CD14-positive monocyte (primary cell): ENCODE measurements at regions not wholly inside any gene's neighbourhood (a gene's known extent, or its start where the extent isn't known, plus 50 kb on each side); places are given as distances from the start of the nearest gene placed in this dataset.

Source experiments
- DNase-seq, 3 donors: peaks; one replicate each; pipeline ENCODE4 v3.0.0-alpha.2; 2011 to 2022
- H2AFZ ChIP-seq: 2 replicates; pipeline ENCODE4 v1.6.0; 2012; ENCODE audit warnings: mild to moderate bottlenecking, low read depth, low read length, inconsistent platforms; ENCODE audit not compliant: insufficient read depth, poor library complexity, severe bottlenecking
- H3K27ac ChIP-seq, 2 donors: 1 replicate in 1 of 2; 2 replicates in 1 of 2; pipeline ENCODE4 v1.5.1; 2012 to 2013; ENCODE audit warnings: low read length in 2 of 2, control low read depth in 1 of 2, inconsistent platforms in 1 of 2, low read depth in 1 of 2, mild to moderate bottlenecking in 1 of 2
- H3K27me3 ChIP-seq, 2 donors: one replicate each; pipeline versions ENCODE4 v1.6.0 to v1.6.1; 2011 to 2013; ENCODE audit warnings: low read length in 2 of 2; ENCODE audit not compliant: control insufficient read depth in 2 of 2, insufficient read depth in 2 of 2
- H3K36me3 ChIP-seq, 2 donors: replicated peaks in 1 of 2; 1 replicate in 1 of 2; 2 replicates in 1 of 2; pipeline versions ENCODE4 v1.5.1 to v1.6.1; 2012 to 2013; ENCODE audit warnings: low read length in 2 of 2, control low read depth in 1 of 2, inconsistent platforms in 1 of 2, mild to moderate bottlenecking in 1 of 2; ENCODE audit not compliant: insufficient read depth in 2 of 2, control insufficient read depth in 1 of 2
- H3K4me1 ChIP-seq, 2 donors: 1 replicate in 1 of 2; 2 replicates in 1 of 2; pipeline versions ENCODE4 v1.5.1 to v1.6.1; 2012 to 2013; ENCODE audit warnings: low read length in 2 of 2, control low read depth in 1 of 2, inconsistent platforms in 1 of 2, mild to moderate bottlenecking in 1 of 2, moderate library complexity in 1 of 2; ENCODE audit not compliant: insufficient read depth in 2 of 2, control insufficient read depth in 1 of 2
- H3K4me2 ChIP-seq: replicated peaks from 2 replicates; pipeline ENCODE3; 2012; ENCODE audit warnings: low read length, moderate library complexity, mild to moderate bottlenecking; ENCODE audit not compliant: poor library complexity, severe bottlenecking; ENCODE audit errors: extremely low read depth
- H3K4me3 ChIP-seq, 3 experiments: fragments of 200-600 bp in 1 of 3; sonication (generic) in 1 of 3; replicated peaks in 1 of 3; 1 replicate in 2 of 3; 2 replicates in 1 of 3; pipeline ENCODE4 v1.5.1; 2011 to 2013; ENCODE audit warnings: low read length in 3 of 3, mild to moderate bottlenecking in 3 of 3, control low read depth in 2 of 3, low read depth in 2 of 3, inconsistent platforms in 1 of 3, moderate library complexity in 1 of 3
- H3K79me2 ChIP-seq: 2 replicates; pipeline ENCODE4 v1.6.0; 2012; ENCODE audit warnings: mild to moderate bottlenecking, control low read depth, inconsistent platforms, low read length, moderate library complexity; ENCODE audit not compliant: insufficient read depth
- H3K9ac ChIP-seq: 2 replicates; pipeline ENCODE4 v1.6.0; 2017; ENCODE audit warnings: low read length, mild to moderate bottlenecking; ENCODE audit not compliant: insufficient read depth, poor library complexity, severe bottlenecking
- H3K9me3 ChIP-seq, 2 donors: replicated peaks in 1 of 2; 1 replicate in 1 of 2; 2 replicates in 1 of 2; pipeline versions ENCODE4 v1.5.1 to v1.6.1; 2012 to 2013; ENCODE audit warnings: low read length in 2 of 2, control low read depth in 1 of 2; ENCODE audit not compliant: control insufficient read depth in 1 of 2, insufficient read depth in 1 of 2
- H4K20me1 ChIP-seq: 2 replicates; pipeline ENCODE4 v1.6.0; 2012; ENCODE audit warnings: mild to moderate bottlenecking, low read length, control low read depth, moderate library complexity; ENCODE audit not compliant: insufficient read depth
- H3K27ac Mint-ChIP-seq, 7 donors: one replicate each; pipeline ENCODE4 v1.8.0; 2020; ENCODE audit warnings: mild to moderate bottlenecking in 7 of 7, mixed read lengths in 7 of 7, moderate library complexity in 6 of 7, inconsistent platforms in 2 of 7
- H3K27me3 Mint-ChIP-seq, 3 donors: one replicate each; pipeline ENCODE4 v1.8.0; 2021 to 2022; ENCODE audit warnings: low read depth in 3 of 3, mild to moderate bottlenecking in 3 of 3, mixed read lengths in 3 of 3, moderate library complexity in 3 of 3, inconsistent platforms in 1 of 3
- H3K36me3 Mint-ChIP-seq, 2 donors: one replicate each; pipeline ENCODE4 v1.8.0; 2020; ENCODE audit warnings: mixed read lengths in 2 of 2, inconsistent platforms in 1 of 2, mild to moderate bottlenecking in 1 of 2
- H3K4me1 Mint-ChIP-seq: one replicate; pipeline ENCODE4 v1.8.0; 2020; ENCODE audit warnings: mild to moderate bottlenecking, mixed read lengths
- H3K4me3 Mint-ChIP-seq, 2 donors: one replicate each; pipeline ENCODE4 v1.8.0; 2020; ENCODE audit warnings: mild to moderate bottlenecking in 2 of 2, mixed read lengths in 2 of 2, moderate library complexity in 1 of 2
- H3K9me3 Mint-ChIP-seq, 7 donors: one replicate each; pipeline ENCODE4 v1.8.0; 2020 to 2022; ENCODE audit warnings: mixed read lengths in 7 of 7, mild to moderate bottlenecking in 6 of 7, moderate library complexity in 6 of 7, inconsistent platforms in 2 of 7
- WGBS: methylation state at CpG from one replicate; pipeline ENCODE4 v1.1.5; 2013; ENCODE audit warnings: missing lambda C conversion rate; ENCODE audit not compliant: insufficient coverage; 5-methylcytosine and 5-hydroxymethylcytosine counted together
- intact Hi-C, 2 donors: fragments of 100-400 bp; cut with micrococcal nuclease; formaldehyde crosslinking; loops; one replicate each; pipeline versions ENCODE4 v1.15.0 to v1.15.1; 2023
- TF ChIP-seq, protein P1 (sequence below): fragments of 200-600 bp; IDR thresholded peaks from one replicate; pipeline ENCODE4 v1.8.0; 2022; ENCODE audit warnings: antibody characterized with exemption, mild to moderate bottlenecking

DNA sequence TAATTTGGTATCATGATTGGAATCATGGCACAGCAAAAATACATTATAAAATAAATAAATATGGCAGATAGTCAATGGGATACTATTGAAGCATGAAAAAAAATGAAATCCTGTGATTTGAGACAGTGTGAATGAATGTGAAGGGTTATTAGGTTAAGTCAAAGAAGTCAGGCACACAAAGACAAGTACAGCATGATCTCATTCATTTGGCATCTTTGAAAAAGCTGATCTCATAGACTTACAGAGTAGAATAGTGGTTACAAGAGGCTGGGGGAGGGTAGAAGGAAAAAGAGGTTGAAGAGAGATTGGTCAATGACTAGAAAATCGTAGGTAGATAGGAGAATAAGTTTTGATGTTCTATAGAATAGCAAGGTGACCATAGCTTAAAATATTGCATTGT lies 295.1 kb upstream of the SLITRK5 start:
- no peak overlapping the region for H3K4me2 ChIP-seq
- H3K4me3 ChIP-seq, result no peak overlapping the region
- Mint-ChIP-seq H3K4me1 (no peaks in the 10 kb centered on the region), H3K9me3 (peaks cover 4 to 12% (median 6%) of the 10 kb centered on the region in 7 donors), H3K4me3 (no peak overlapping the region), H3K27ac (no peak overlapping the region), H3K27me3 (peaks cover 0 to 1% (median 0%) of the 10 kb centered on the region in 3 donors), H3K36me3 (no peaks in the 10 kb centered on the region)
- no peaks in the 10 kb centered on the region for H4K20me1 ChIP-seq
- peaks cover 0 to 3% of the 10 kb centered on the region in 2 donors for H3K9me3 ChIP-seq
- DNase-seq, result no peak
- no peak overlapping the region for H3K9ac ChIP-seq
- WGBS, result no CpG with 5 or more reads among the region's 1 CpG
- no peaks in the 10 kb centered on the region for H3K4me1 ChIP-seq
- TF ChIP-seq, protein P1, sequence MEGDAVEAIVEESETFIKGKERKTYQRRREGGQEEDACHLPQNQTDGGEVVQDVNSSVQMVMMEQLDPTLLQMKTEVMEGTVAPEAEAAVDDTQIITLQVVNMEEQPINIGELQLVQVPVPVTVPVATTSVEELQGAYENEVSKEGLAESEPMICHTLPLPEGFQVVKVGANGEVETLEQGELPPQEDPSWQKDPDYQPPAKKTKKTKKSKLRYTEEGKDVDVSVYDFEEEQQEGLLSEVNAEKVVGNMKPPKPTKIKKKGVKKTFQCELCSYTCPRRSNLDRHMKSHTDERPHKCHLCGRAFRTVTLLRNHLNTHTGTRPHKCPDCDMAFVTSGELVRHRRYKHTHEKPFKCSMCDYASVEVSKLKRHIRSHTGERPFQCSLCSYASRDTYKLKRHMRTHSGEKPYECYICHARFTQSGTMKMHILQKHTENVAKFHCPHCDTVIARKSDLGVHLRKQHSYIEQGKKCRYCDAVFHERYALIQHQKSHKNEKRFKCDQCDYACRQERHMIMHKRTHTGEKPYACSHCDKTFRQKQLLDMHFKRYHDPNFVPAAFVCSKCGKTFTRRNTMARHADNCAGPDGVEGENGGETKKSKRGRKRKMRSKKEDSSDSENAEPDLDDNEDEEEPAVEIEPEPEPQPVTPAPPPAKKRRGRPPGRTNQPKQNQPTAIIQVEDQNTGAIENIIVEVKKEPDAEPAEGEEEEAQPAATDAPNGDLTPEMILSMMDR, result no peak
- H2AFZ ChIP-seq, result no peak overlapping the region
- H3K27me3 ChIP-seq, result no peaks in the 10 kb centered on the region
- intact Hi-C loops, result no loop called here
- H3K36me3 ChIP-seq, result no peaks in the 10 kb centered on the region
- H3K27ac ChIP-seq, result no peak overlapping the region
- H3K79me2 ChIP-seq, result no peaks in the 10 kb centered on the region

DNA sequence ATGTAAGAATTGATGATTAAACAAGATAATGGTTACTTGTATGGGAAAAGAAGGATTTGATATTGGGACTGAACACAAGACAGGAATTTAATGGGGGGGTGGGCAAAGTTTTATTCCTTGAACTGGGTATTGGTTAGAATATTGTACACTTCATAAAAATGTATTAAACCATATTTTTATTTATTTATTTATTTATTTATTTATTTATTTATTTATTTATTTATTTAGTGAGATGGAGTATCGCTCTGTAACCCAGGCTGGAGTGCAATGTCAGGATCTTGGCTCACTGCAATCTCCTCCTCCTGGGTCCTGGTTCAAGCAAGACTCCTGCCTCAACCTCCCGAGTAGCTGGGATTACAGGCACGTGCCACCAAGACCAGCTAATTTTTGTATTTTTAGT lies 287.1 kb upstream of the SLITRK5 start:
- no peak for DNase-seq
- Histone ChIP-seq H3K4me2 (no peak overlapping the region), H3K27me3 (no peaks in the 10 kb centered on the region), H3K4me3 (no peak overlapping the region), H3K9ac (no peak overlapping the region), H3K27ac (no peak overlapping the region), H2AFZ (no peak overlapping the region), H3K79me2 (no peaks in the 10 kb centered on the region), H4K20me1 (no peaks in the 10 kb centered on the region), H3K36me3 (no peaks in the 10 kb centered on the region), H3K9me3 (peaks cover 0 to 6% of the 10 kb centered on the region in 2 donors), H3K4me1 (no peaks in the 10 kb centered on the region)
- Mint-ChIP-seq H3K4me1 (no peaks in the 10 kb centered on the region), H3K9me3 (peaks cover 2 to 15% (median 3%) of the 10 kb centered on the region in 7 donors), H3K4me3 (no peak overlapping the region), H3K27me3 (peaks cover 0 to 1% (median 1%) of the 10 kb centered on the region in 3 donors), H3K36me3 (no peaks in the 10 kb centered on the region), H3K27ac (no peak overlapping the region)
- WGBS, result no CpG with 5 or more reads among the region's 3 CpGs
- intact Hi-C loops, result no loop called here
- TF ChIP-seq, protein P1, result no peak
